ENCODE measurements at regions not wholly inside any gene's neighbourhood (a gene's known extent, or its start where the extent isn't known, plus 50 kb on each side); places are given as distances from the start of the nearest gene placed in this dataset.

DNA sequence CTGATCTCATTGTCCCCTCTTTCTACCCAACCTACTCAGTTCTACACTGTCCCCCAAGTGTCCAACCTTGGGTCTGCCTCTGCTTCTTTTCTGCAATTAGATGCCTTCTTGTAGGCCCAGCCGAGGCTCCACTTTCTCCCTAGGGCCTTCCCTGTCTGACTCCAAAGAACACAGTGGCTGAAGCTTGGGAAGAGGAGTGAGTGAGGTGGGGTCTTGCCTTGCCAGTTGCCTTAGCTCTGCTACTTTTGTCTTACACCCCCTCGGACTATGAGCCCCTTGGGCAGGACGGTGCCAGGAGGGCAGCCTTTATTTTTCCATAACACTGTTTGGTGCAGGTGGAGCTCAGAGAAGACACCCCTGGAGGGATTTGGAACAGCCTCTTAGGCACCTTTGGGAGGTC, 345.1 kb downstream of the CYP26B1 start:
- peaks cover 9 to 13% of the 10 kb centered on the region in 2 experiments for H3K27me3 ChIP-seq (ENCODE audit: control insufficient read depth in 1 of 2, insufficient read depth in 1 of 2, low read length in 2 of 2)
- peaks cover 4% of the 10 kb centered on the region for H3K4me1 ChIP-seq (ENCODE audit: control insufficient read depth, insufficient read depth, low read depth, low read length)
- H4K8ac ChIP-seq (ENCODE audit: low read length): no peak overlapping the region
- no peak overlapping the region for H3K18ac ChIP-seq (ENCODE audit: low read depth in 1 of 2, low read length in 2 of 2)
- H3K36me3 ChIP-seq (ENCODE audit: control insufficient read depth in 1 of 2, insufficient read depth in 2 of 2, low read depth in 1 of 2, low read length in 2 of 2): no peaks in the 10 kb centered on the region
- no peak overlapping the region for H3K4me2 ChIP-seq (ENCODE audit: low read length, poor library complexity, severe bottlenecking)
- H3K4me3 ChIP-seq (ENCODE audit: insufficient read depth in 1 of 2, low read depth in 1 of 2, low read length in 2 of 2): no peak overlapping the region
- no peaks in the 10 kb centered on the region for H3K9me3 ChIP-seq (ENCODE audit: control insufficient read depth, low read length)
- H2AK5ac ChIP-seq (ENCODE audit: low read length, severe bottlenecking): no peak overlapping the region
- 92% methylated on average over 2 of the region's 3 CpGs for WGBS
- no peak overlapping the region for H2BK12ac ChIP-seq (ENCODE audit: low read length in 2 of 2)
- no peak overlapping the region for H4K91ac ChIP-seq (ENCODE audit: low read length)
- no peaks in the 10 kb centered on the region for H3K79me1 ChIP-seq (replicated peaks; ENCODE audit: low read length, poor library complexity, severe bottlenecking)
- H3K9ac ChIP-seq (ENCODE audit: low read length): no peak overlapping the region
- no peak overlapping the region for H3K14ac ChIP-seq (ENCODE audit: low read length in 2 of 2)
- no peak overlapping the region for H3K4ac ChIP-seq (ENCODE audit: low read depth in 1 of 2, low read length in 2 of 2)
- no peak overlapping the region for H2BK15ac ChIP-seq (ENCODE audit: low read depth, poor library complexity, severe bottlenecking)
- H3K27ac ChIP-seq (ENCODE audit: low read length, poor library complexity, severe bottlenecking): no peak overlapping the region
- no peak overlapping the region for H2BK120ac ChIP-seq (ENCODE audit: low read depth, low read length)
- H2BK5ac ChIP-seq (ENCODE audit: low read depth, low read length, poor library complexity, severe bottlenecking): no peak overlapping the region
- no peak overlapping the region for H3K23ac ChIP-seq (ENCODE audit: low read length in 2 of 2)
- no peak overlapping the region for H2AFZ ChIP-seq (ENCODE audit: low read depth, low read length)
- DNase-seq: no peak

DNA sequence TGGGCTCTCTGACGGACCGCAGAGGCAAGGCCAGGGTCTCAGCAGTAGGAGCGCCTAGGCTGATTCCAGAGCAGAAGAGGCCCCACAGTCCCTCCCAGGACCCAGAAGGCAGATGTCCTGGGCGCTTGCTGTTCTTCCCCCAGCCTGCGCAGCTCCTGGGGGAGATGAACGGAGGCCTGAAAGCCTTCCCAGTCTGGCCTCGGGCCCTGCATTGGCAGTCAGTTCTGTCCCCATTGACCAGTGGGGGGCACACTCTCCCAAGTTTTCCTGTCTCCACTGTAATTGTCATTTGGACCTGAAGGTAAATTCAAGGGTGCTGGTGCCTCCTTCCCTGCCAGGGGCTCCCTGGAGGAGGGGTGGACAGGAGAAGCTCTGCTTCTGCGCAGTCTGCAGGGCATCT, 345.7 kb downstream of the CYP26B1 start:
- Histone ChIP-seq H3K27me3 (ENCODE audit: control insufficient read depth in 1 of 2, insufficient read depth in 1 of 2, low read length in 2 of 2) (peaks cover 11 to 13% of the 10 kb centered on the region in 2 experiments), H2AFZ (ENCODE audit: low read depth, low read length) (no peak overlapping the region)

DNA sequence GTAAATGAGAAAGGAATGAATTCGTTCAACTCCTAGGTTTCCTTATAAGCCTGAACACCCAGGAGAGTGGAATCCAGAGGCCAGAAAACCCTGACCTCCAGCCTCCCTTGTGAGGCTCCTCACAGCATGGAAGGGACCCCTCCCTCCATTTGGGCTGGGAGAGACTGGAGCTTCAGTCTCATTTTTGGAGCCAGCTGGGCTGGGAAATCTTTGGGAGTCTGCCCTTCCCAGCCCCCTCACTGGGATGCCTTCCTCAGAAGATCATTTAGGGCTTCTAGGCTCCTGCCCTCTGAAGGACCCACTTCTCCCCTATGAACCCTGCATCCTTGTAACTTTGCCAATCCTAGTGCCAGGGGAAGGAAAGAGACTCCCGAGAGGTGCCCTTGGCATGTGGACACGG, 346.1 kb downstream of the CYP26B1 start:
- DNase-seq: no peak
- no peak overlapping the region for H3K18ac ChIP-seq (ENCODE audit: low read depth in 1 of 2, low read length in 2 of 2)
- H3K36me3 ChIP-seq (ENCODE audit: control insufficient read depth in 1 of 2, insufficient read depth in 2 of 2, low read depth in 1 of 2, low read length in 2 of 2): no peaks in the 10 kb centered on the region
- no peak overlapping the region for H3K27ac ChIP-seq (ENCODE audit: low read length, poor library complexity, severe bottlenecking)
- WGBS: 93% methylated on average over 2 of the region's 3 CpGs
- H3K14ac ChIP-seq (ENCODE audit: low read length in 2 of 2): no peak overlapping the region
- H2BK120ac ChIP-seq (ENCODE audit: low read depth, low read length): no peak overlapping the region
- no peak overlapping the region for H3K4ac ChIP-seq (ENCODE audit: low read depth in 1 of 2, low read length in 2 of 2)
- no peak overlapping the region for H3K4me3 ChIP-seq (ENCODE audit: insufficient read depth in 1 of 2, low read depth in 1 of 2, low read length in 2 of 2)
- peak overlapping the region; percentile 5 for H2AK5ac ChIP-seq (ENCODE audit: low read length, severe bottlenecking)
- no peak overlapping the region for H4K8ac ChIP-seq (ENCODE audit: low read length)
- H3K9ac ChIP-seq (ENCODE audit: low read length): peak overlapping the region; percentile 41
- no peak overlapping the region for H2AFZ ChIP-seq (ENCODE audit: low read depth, low read length)
- H2BK5ac ChIP-seq (ENCODE audit: low read depth, low read length, poor library complexity, severe bottlenecking): no peak overlapping the region
- H4K91ac ChIP-seq (ENCODE audit: low read length): no peak overlapping the region
- H3K79me1 ChIP-seq (replicated peaks; ENCODE audit: low read length, poor library complexity, severe bottlenecking): no peaks in the 10 kb centered on the region
- peaks cover 13 to 15% of the 10 kb centered on the region in 2 experiments for H3K27me3 ChIP-seq (ENCODE audit: control insufficient read depth in 1 of 2, insufficient read depth in 1 of 2, low read length in 2 of 2)
- H3K4me2 ChIP-seq (ENCODE audit: low read length, poor library complexity, severe bottlenecking): no peak overlapping the region
- peaks cover 11% of the 10 kb centered on the region for H3K4me1 ChIP-seq (ENCODE audit: control insufficient read depth, insufficient read depth, low read depth, low read length)
- no peaks in the 10 kb centered on the region for H3K9me3 ChIP-seq (ENCODE audit: control insufficient read depth, low read length)
- H3K23ac ChIP-seq (ENCODE audit: low read length in 2 of 2): no peak overlapping the region
- no peak overlapping the region for H2BK12ac ChIP-seq (ENCODE audit: low read length in 2 of 2)
- no peak overlapping the region for H2BK15ac ChIP-seq (ENCODE audit: low read depth, poor library complexity, severe bottlenecking)

More for the DNA sequence above, 345.7 kb downstream of the CYP26B1 start:
- H3K4ac ChIP-seq (ENCODE audit: low read depth in 1 of 2, low read length in 2 of 2): no peak overlapping the region
- H3K4me2 ChIP-seq (ENCODE audit: low read length, poor library complexity, severe bottlenecking): no peak overlapping the region
- peak overlapping the region; percentile 5 for H2AK5ac ChIP-seq (ENCODE audit: low read length, severe bottlenecking)
- no peak overlapping the region for H2BK5ac ChIP-seq (ENCODE audit: low read depth, low read length, poor library complexity, severe bottlenecking)
- 71% methylated on average over 8 of the region's 8 CpGs for WGBS
- peak overlapping the region; percentile 41 for H3K9ac ChIP-seq (ENCODE audit: low read length)
- no peaks in the 10 kb centered on the region for H3K79me1 ChIP-seq (replicated peaks; ENCODE audit: low read length, poor library complexity, severe bottlenecking)
- no peaks in the 10 kb centered on the region for H3K36me3 ChIP-seq (ENCODE audit: control insufficient read depth in 1 of 2, insufficient read depth in 2 of 2, low read depth in 1 of 2, low read length in 2 of 2)
- H3K9me3 ChIP-seq (ENCODE audit: control insufficient read depth, low read length): no peaks in the 10 kb centered on the region
- no peak overlapping the region for H3K27ac ChIP-seq (ENCODE audit: low read length, poor library complexity, severe bottlenecking)
- no peak overlapping the region for H3K18ac ChIP-seq (ENCODE audit: low read depth in 1 of 2, low read length in 2 of 2)
- no peak overlapping the region for H3K14ac ChIP-seq (ENCODE audit: low read length in 2 of 2)
- no peak overlapping the region for H4K8ac ChIP-seq (ENCODE audit: low read length)
- no peak overlapping the region for H4K91ac ChIP-seq (ENCODE audit: low read length)
- H2BK120ac ChIP-seq (ENCODE audit: low read depth, low read length): no peak overlapping the region
- H3K4me3 ChIP-seq (ENCODE audit: insufficient read depth in 1 of 2, low read depth in 1 of 2, low read length in 2 of 2): no peak overlapping the region
- H3K23ac ChIP-seq (ENCODE audit: low read length in 2 of 2): no peak overlapping the region
- DNase-seq: peak; percentile 55
- H2BK15ac ChIP-seq (ENCODE audit: low read depth, poor library complexity, severe bottlenecking): no peak overlapping the region
- H3K4me1 ChIP-seq (ENCODE audit: control insufficient read depth, insufficient read depth, low read depth, low read length): peaks cover 9% of the 10 kb centered on the region
- H2BK12ac ChIP-seq (ENCODE audit: low read length in 2 of 2): peak overlapping the region in 1 of 2 experiments; percentile 31

DNA sequence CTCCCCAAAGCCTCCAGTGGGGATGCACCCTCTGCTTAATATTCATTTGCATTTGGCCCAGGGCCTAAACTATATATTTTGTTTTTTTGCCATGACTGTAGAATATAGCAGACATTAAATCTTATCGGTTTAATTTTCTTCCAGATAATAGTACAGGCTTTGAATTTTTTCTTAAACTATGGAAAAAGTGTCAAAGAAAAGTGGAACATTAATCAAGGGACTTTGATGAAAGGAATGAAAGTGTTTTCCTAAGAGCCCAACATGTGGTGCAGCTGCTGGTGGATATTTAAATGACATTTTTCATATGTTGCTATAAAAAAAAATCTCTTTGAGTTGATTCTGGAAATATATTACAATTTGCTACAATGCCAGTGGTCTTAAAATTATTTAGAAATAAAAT, 346.8 kb downstream of the CYP26B1 start:
- Histone ChIP-seq H2AFZ (ENCODE audit: low read depth, low read length) (no peak overlapping the region), H3K9ac (ENCODE audit: low read length) (no peak overlapping the region), H4K91ac (ENCODE audit: low read length) (no peak overlapping the region), H3K4me1 (ENCODE audit: control insufficient read depth, insufficient read depth, low read depth, low read length) (peaks cover 18% of the 10 kb centered on the region), H3K9me3 (ENCODE audit: control insufficient read depth, low read length) (no peaks in the 10 kb centered on the region), H3K36me3 (ENCODE audit: control insufficient read depth in 1 of 2, insufficient read depth in 2 of 2, low read depth in 1 of 2, low read length in 2 of 2) (no peaks in the 10 kb centered on the region), H2BK12ac (ENCODE audit: low read length in 2 of 2) (no peak overlapping the region), H3K79me1 (replicated peaks; ENCODE audit: low read length, poor library complexity, severe bottlenecking) (no peaks in the 10 kb centered on the region), H3K23ac (ENCODE audit: low read length in 2 of 2) (no peak overlapping the region), H3K27ac (ENCODE audit: low read length, poor library complexity, severe bottlenecking) (no peak overlapping the region), H3K18ac (ENCODE audit: low read depth in 1 of 2, low read length in 2 of 2) (no peak overlapping the region), H3K14ac (ENCODE audit: low read length in 2 of 2) (no peak overlapping the region), H2BK5ac (ENCODE audit: low read depth, low read length, poor library complexity, severe bottlenecking) (no peak overlapping the region), H2BK15ac (ENCODE audit: low read depth, poor library complexity, severe bottlenecking) (no peak overlapping the region), H3K4me3 (ENCODE audit: insufficient read depth in 1 of 2, low read depth in 1 of 2, low read length in 2 of 2) (no peak overlapping the region), H2BK120ac (ENCODE audit: low read depth, low read length) (no peak overlapping the region), H2AK5ac (ENCODE audit: low read length, severe bottlenecking) (no peak overlapping the region), H3K4ac (ENCODE audit: low read depth in 1 of 2, low read length in 2 of 2) (no peak overlapping the region), H3K4me2 (ENCODE audit: low read length, poor library complexity, severe bottlenecking) (no peak overlapping the region), H3K27me3 (ENCODE audit: control insufficient read depth in 1 of 2, insufficient read depth in 1 of 2, low read length in 2 of 2) (peaks cover 10 to 20% of the 10 kb centered on the region in 2 experiments), H4K8ac (ENCODE audit: low read length) (no peak overlapping the region)
- DNase-seq: no peak
- WGBS: no CpG with 5 or more reads among the region's 1 CpG

All from mesenchymal stem cell (in vitro differentiated cells and primary cell).